ENCODE measurements at regions not wholly inside any gene's neighbourhood (a gene's known extent, or its start where the extent isn't known, plus 50 kb on each side); places are given as distances from the start of the nearest gene placed in this dataset.

DNA sequence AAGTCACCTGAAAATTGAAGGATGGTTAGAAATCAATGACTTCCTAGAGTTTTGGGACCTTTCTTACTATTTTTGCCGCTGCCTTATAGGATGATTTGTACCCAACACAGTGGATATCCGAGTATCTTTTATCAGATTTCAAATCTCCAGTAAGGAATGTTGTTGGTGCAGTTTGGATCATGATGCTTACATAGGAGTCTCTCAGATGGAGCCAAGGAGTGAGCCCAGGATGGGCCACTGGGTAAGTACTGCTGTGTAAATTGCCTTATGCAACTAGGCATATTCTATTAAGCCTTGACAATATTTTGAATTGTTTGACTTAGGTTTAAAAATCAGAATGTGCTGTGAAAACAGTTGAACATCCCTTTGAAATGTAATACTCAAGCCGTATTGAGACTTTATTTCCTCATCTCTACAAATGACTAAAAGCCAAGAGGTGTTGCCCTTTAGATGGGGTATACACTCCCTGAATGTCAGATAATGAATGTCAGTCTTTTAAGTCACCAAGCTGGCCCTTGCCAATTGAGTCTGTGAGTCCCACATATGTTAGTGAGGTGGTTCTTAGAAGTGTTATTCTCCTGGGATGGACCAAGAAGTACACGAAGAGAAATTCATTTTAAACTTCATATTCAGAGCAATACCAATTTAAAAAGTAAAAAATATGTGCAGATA is 271.8 kb upstream of the CTNND2 start:
- no peak for DNase-seq (ENCODE audit: low spot score)
- H3K27me3 ChIP-seq (replicated peaks; ENCODE audit: insufficient read depth): no peaks in the 10 kb centered on the region
- ATAC-seq (ENCODE audit: insufficient number of reproducible peaks, low FRiP score, low read depth): no peak
- no peak for TF ChIP-seq CTCF (IDR thresholded peaks at IDR 0.05)
- no peak overlapping the region for H3K27ac ChIP-seq
- H3K4me3 ChIP-seq: no peak overlapping the region
- H3K9me3 ChIP-seq: no peaks in the 10 kb centered on the region
- H3K4me1 ChIP-seq (ENCODE audit: control insufficient read depth in 1 of 2, low read depth in 2 of 2): no peaks in the 10 kb centered on the region
- H3K36me3 ChIP-seq: no peaks in the 10 kb centered on the region

DNA sequence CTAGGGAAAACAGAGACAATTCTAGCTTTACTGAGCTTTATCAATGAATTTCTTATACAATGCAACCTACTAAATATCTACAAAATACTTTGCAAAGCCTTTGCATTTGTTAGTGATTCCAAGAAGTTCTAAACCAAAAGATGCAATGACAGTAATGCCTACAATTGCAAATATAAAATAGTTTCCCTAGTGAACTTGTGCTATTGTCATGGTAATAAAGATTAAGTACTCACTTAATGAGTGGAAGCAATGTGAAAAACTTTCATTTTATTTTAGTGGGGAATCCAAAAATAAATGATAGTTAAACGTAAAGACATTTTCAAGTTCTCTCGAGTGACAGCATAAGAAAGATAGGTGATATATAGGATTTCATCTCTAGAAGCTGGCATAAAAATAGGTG is 270.5 kb upstream of the CTNND2 start:
- no peak for DNase-seq (ENCODE audit: low spot score)
- no peak overlapping the region for H3K4me3 ChIP-seq
- no peak for ATAC-seq (ENCODE audit: insufficient number of reproducible peaks, low FRiP score, low read depth)
- H3K4me1 ChIP-seq (ENCODE audit: control insufficient read depth in 1 of 2, low read depth in 2 of 2): no peaks in the 10 kb centered on the region
- no peaks in the 10 kb centered on the region for H3K36me3 ChIP-seq
- H3K27me3 ChIP-seq (replicated peaks; ENCODE audit: insufficient read depth): no peaks in the 10 kb centered on the region
- TF ChIP-seq CTCF (IDR thresholded peaks at IDR 0.05): no peak
- no peaks in the 10 kb centered on the region for H3K9me3 ChIP-seq
- H3K27ac ChIP-seq: no peak overlapping the region

DNA sequence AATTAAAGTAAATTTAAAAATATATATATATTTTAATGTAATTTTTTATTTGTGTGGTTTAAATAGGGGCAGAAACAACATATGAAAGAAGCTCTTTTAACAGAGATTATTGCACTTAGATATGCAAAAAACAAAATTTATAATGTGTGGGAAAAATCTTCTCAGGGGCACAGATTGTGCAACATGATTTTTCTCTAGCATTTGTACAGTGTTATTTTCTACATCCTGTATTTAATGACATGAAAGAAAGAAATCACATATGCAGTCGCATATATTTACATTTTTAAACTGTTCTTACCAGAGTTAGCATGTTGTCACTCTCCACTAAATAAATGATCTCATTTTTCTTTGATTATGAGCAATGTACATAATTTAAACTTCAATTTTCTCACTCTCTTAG is 265.3 kb upstream of the CTNND2 start:
- TF ChIP-seq CTCF (IDR thresholded peaks at IDR 0.05): no peak
- Histone ChIP-seq H3K27me3 (replicated peaks; ENCODE audit: insufficient read depth) (no peaks in the 10 kb centered on the region), H3K9me3 (no peaks in the 10 kb centered on the region), H3K27ac (no peak overlapping the region), H3K4me3 (no peak overlapping the region), H3K36me3 (no peaks in the 10 kb centered on the region), H3K4me1 (ENCODE audit: control insufficient read depth in 1 of 2, low read depth in 2 of 2) (no peaks in the 10 kb centered on the region)
- no peak for DNase-seq (ENCODE audit: low spot score)
- ATAC-seq (ENCODE audit: insufficient number of reproducible peaks, low FRiP score, low read depth): no peak

DNA sequence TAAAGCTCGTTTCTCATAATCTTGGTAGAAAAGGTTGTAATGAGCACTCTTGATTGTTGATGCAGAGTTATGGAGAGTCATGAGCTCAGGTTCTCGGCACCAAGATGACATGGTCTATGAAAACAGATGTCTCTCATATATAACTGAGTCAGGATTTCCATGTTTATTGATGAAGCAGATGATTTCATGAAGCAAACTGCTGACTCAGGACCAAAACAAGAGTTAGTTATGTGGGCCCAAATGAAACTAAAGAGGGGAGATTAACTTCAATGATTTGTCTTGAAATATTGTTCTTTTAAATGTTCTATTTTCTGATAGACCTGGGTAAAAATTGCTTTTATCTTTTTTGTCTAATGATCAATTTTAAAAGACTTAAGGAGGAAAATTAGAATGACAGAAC is 258.6 kb upstream of the CTNND2 start:
- Histone ChIP-seq H3K4me3 (no peak overlapping the region), H3K27me3 (replicated peaks; ENCODE audit: insufficient read depth) (no peaks in the 10 kb centered on the region), H3K27ac (no peak overlapping the region), H3K4me1 (ENCODE audit: control insufficient read depth in 1 of 2, low read depth in 2 of 2) (no peaks in the 10 kb centered on the region), H3K9me3 (no peaks in the 10 kb centered on the region), H3K36me3 (no peaks in the 10 kb centered on the region)
- no peak for DNase-seq (ENCODE audit: low spot score)
- no peak for ATAC-seq (ENCODE audit: insufficient number of reproducible peaks, low FRiP score, low read depth)
- TF ChIP-seq CTCF (IDR thresholded peaks at IDR 0.05): no peak

GRCh38 chr5:12147513-12147912 is 243.3 kb upstream of the CTNND2 start:
- ATAC-seq (ENCODE audit: insufficient number of reproducible peaks, low FRiP score, low read depth) (no peak), DNase-seq (ENCODE audit: low spot score) (no peak)
- Histone ChIP-seq H3K4me1 (ENCODE audit: control insufficient read depth in 1 of 2, low read depth in 2 of 2) (no peaks in the 10 kb centered on the region), H3K9me3 (no peaks in the 10 kb centered on the region), H3K27me3 (replicated peaks; ENCODE audit: insufficient read depth) (no peaks in the 10 kb centered on the region), H3K4me3 (no peak overlapping the region), H3K36me3 (no peaks in the 10 kb centered on the region), H3K27ac (no peak overlapping the region)
- TF ChIP-seq CTCF (IDR thresholded peaks at IDR 0.05): no peak

Data from thoracic aorta (tissue), 2 donors.